Keratinocyte (primary cell): ENCODE measurements at regions not wholly inside any gene's neighbourhood (a gene's known extent, or its start where the extent isn't known, plus 50 kb on each side); places are given as distances from the start of the nearest gene placed in this dataset.

ENCODE experiments used
- CTCF ChIP-seq, 3 experiments: IDR thresholded peaks in 1 of 3; conservative IDR thresholded peaks in 1 of 3; optimal IDR thresholded peaks in 1 of 3; 2 replicates in 2 of 3; 3 replicates in 1 of 3; pipeline versions ENCODE3 to v1.5.1; 2011; ENCODE audit warnings: low read length in 3 of 3, mild to moderate bottlenecking in 3 of 3, moderate library complexity in 2 of 3, control low read depth in 1 of 3, inconsistent platforms in 1 of 3; ENCODE audit not compliant: insufficient read depth in 2 of 3; ENCODE audit errors: extremely low read depth in 1 of 3
- EZH2 ChIP-seq: IDR thresholded peaks from one replicate; pipeline ENCODE4 v1.6.1; 2012; ENCODE audit warnings: inconsistent platforms, mild to moderate bottlenecking, low read length, moderate library complexity

- TF ChIP-seq CTCF (optimal IDR thresholded peaks at IDR 0.05 in 1 of 3, IDR thresholded peaks at IDR 0.05 in 1 of 3, conservative IDR thresholded peaks at IDR 0.05 in 1 of 3; ENCODE audit: extremely low read depth in 1 of 3, insufficient read depth in 2 of 3, low read length in 3 of 3), result no peak
- no peak for TF ChIP-seq EZH2
Measured at GRCh38 chr18:14221689-14222088, 89.5 kb upstream of the ZNF519 start.
